GM18861 (cell line): ENCODE measurements at regions not wholly inside any gene's neighbourhood (a gene's known extent, or its start where the extent isn't known, plus 50 kb on each side); places are given as distances from the start of the nearest gene placed in this dataset.

Source experiments
- ATAC-seq: cut with Tn5 transposase; IDR thresholded peaks from one replicate; pipeline ENCODE4 v1.9.1; 2021; ENCODE audit not compliant: unreplicated experiment

- ATAC-seq: no peak
Observed at GRCh38 chr18:41268271-41268670, 686.8 kb upstream of the PIK3C3 start.

- no peak for ATAC-seq
Observed at GRCh38 chr18:41266616-41267015, 688.4 kb upstream of the PIK3C3 start.

- no peak for ATAC-seq
Observed at GRCh38 chr18:41266204-41266603, 688.8 kb upstream of the PIK3C3 start.

- no peak for ATAC-seq
Observed at GRCh38 chr18:41265047-41265446, 690.0 kb upstream of the PIK3C3 start.

GRCh38 chr18:41263956-41264355, 691.1 kb upstream of the PIK3C3 start:
- ATAC-seq: no peak

GRCh38 chr18:41262688-41263087, 692.3 kb upstream of the PIK3C3 start:
- ATAC-seq: no peak

- ATAC-seq: no peak
Observed at GRCh38 chr18:41244591-41245037, 710.4 kb upstream of the PIK3C3 start.

GRCh38 chr18:41237317-41237716, 717.7 kb upstream of the PIK3C3 start:
- no peak for ATAC-seq

- no peak for ATAC-seq
Observed at GRCh38 chr18:41231681-41232080, 723.4 kb upstream of the PIK3C3 start.

- no peak for ATAC-seq
Observed at GRCh38 chr18:41227993-41228392, 727.0 kb upstream of the PIK3C3 start.

- no peak for ATAC-seq
Observed at GRCh38 chr18:41226911-41227310, 728.1 kb upstream of the PIK3C3 start.

GRCh38 chr18:41226186-41226585, 728.8 kb upstream of the PIK3C3 start:
- ATAC-seq: no peak

- ATAC-seq: no peak
Observed at GRCh38 chr18:41216341-41217003, 738.6 kb upstream of the PIK3C3 start.

GRCh38 chr18:41207706-41208105, 747.3 kb upstream of the PIK3C3 start:
- ATAC-seq: no peak

- no peak for ATAC-seq
Observed at GRCh38 chr18:41206341-41206830, 748.6 kb upstream of the PIK3C3 start.

- ATAC-seq: no peak
Observed at GRCh38 chr18:41199212-41199611, 755.8 kb upstream of the PIK3C3 start.

- ATAC-seq: no peak
Observed at GRCh38 chr18:41197967-41198366, 757.1 kb upstream of the PIK3C3 start.

GRCh38 chr18:41170346-41170745, 784.7 kb upstream of the PIK3C3 start:
- ATAC-seq: no peak

GRCh38 chr18:41165625-41166024, 789.4 kb upstream of the PIK3C3 start:
- ATAC-seq: no peak

GRCh38 chr18:41162781-41163180, 792.3 kb upstream of the PIK3C3 start:
- ATAC-seq: no peak

- no peak for ATAC-seq
Observed at GRCh38 chr18:41162191-41162590, 792.8 kb upstream of the PIK3C3 start.

GRCh38 chr18:41155910-41156851, 798.9 kb upstream of the PIK3C3 start:
- ATAC-seq: no peak
